ENCODE measurements at regions not wholly inside any gene's neighbourhood (a gene's known extent, or its start where the extent isn't known, plus 50 kb on each side); places are given as distances from the start of the nearest gene placed in this dataset.

GRCh38 chr1:106637566-106637965 lies 418.9 kb upstream of the PRMT6 start:
- DNase-seq, result no peak

DNA sequence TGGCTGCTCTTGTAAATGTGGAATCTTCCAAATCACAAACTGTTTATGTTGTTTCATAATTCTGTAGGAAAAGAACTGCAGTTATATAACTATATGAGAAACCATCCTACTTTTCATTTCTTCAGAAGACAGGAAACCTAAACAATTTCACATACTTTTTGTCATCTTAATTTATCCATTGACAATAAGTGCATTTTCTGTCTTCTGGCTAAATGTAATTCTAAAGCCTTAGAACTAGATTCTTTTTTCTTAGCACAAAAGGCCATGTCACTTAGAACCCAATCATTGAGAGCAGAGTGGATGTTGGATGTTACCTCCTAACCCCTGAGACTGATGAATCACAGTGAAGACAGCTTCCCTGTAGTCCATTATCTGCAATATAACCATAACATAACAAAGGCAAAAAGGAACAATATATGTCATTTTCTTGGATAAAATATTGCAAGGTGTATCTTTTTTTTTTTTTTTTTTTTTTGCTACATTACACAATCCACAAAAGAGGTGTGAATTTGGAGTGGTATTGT lies 410.2 kb upstream of the PRMT6 start:
- DNase-seq, result no peak

DNA sequence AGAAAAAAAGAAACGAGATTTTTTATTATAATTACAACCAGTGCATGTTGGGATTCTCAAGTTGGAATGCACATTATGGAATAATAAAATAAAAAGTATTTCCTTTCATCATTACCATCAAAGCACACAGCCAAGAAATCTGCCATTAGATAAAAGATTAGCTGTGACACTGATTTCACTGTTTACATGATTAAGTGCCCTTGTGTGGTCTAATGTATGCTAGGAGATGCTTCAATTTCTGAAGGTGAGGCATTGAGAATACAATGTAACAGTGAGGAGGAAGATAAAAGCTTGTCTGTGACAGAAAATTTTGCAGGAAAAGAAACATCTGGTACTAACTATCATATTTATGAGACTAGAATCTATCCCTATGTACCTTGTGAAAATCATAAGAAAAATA lies 409.7 kb upstream of the PRMT6 start:
- no peak for DNase-seq

DNA sequence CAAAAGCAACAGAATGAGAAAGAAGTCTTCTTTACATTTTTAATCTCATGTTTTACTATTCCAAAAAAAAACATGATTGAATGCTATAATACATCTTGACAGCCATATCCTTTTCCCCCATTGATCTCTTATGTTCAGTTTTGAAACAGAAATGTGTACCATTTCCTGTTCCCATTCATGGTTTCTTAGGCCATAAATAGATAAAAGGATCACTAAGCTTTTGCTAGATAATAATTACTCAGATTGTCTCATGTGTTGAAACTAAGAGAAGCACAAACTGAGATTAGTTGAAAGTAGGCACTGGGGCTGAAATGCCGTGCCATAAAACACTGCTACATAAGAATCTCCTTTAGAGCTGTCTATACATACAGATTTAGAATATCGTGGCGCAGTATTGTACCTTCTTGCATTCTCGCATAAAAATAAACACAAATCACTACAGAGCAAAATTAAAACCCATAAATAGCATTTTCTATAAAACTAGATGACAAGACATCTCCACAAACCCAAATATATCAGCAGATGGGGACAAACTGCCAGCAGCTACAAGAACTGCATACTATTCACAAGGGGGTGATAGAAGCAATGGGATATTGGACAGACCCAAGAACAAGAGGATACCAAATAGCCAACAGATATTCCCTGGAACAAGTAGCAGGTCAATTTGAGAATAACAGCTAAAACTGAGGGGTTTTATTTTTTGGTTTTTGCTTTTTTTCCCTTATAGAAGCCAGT lies 405.3 kb upstream of the PRMT6 start:
- no peak for DNase-seq

DNA sequence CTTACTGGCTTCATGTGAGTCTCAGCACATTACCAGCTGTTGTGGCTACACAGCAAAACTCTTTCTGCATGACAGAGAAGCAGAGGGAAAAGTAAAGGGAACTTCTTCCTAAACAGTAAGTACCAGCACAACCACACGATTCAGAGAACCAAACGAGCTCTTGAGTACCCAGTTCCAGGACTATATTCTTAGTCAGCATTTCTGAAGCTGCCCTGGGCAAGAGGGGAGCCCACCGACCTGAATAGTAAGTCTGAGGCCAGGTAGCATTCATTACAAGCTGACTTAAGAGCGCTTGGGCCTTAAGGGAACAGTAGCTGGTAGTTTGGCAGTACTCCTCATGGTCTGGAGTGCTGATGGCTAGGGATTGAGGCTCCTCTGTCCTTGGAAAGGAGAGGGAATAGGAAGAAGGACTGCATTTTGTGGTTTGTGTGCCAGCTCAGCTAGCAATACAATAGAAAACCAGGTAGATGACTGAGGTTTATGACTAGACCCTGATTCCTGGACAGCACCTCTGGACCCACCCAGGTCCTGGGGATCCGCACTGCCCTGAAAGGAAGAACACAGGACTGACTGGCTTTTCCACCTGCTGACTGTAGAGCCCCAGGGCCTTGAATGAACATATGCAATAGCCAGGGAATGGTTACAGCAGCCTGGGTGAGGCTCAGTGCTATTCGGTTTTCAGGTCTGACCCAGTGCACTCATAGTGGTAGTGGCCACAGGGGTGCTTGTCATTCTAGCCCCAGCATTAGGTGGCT lies 396.8 kb upstream of the PRMT6 start:
- no peak for DNase-seq

- no peak for DNase-seq
These were observed 380.9 kb upstream of the PRMT6 start for GRCh38 chr1:106675558-106675957.

GRCh38 chr1:106676021-106676420 lies 380.5 kb upstream of the PRMT6 start:
- no peak for DNase-seq

DNA sequence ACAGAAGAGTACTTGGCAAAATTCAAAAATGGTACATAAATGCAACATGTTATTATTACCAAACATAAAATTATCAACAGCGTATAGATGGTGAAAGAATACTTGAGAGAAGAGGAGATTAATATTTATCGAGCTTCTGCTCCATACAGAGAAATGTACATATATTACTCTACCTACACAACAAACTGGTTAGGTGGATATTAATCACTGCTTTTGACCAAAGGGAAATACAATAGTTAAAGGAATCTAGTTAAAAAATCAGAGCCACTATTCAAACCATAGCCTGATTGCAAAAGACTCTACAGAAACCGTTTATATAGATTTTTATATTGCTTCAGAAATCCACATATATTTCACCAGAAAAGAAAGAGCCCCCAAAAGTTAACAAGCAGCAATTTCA lies 379.3 kb upstream of the PRMT6 start:
- no peak for DNase-seq

GRCh38 chr1:106677721-106678120 lies 378.8 kb upstream of the PRMT6 start:
- no peak for DNase-seq

DNA sequence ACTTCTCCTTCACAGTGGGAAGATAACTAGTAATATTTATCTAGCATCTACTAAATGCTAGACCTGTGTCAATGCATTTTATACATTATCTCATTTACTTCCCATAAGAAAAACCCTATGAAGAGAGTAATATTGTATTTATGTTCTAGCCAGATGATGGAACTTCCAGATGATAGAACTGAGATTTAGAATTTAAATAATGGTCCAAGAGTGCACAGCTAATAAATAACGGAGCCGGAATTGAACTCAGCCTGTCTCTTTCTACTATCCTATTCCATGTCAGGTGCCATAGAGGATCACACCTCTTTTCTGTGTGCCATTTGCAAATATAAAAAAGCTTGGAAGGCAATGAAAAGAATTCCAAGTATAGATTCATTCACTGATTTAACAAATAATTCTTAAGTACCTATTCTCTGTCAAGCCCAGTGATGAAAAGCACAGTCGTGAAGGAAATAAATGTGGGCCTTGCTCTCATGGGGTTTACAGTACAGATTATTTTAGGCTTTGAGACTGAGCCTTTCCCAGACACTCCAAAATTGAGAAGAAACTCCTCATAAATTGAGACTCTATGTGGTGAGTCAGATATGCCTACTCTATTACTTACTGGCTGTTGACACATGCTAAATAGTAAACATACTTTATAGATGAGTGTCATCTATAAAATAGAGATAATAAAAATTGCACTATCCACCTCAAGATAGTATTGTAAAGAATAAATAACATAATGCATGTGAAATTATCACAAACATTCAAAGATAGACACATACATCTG lies 378.0 kb upstream of the PRMT6 start:
- no peak for DNase-seq

- no peak for DNase-seq
These were observed 376.3 kb upstream of the PRMT6 start for GRCh38 chr1:106680216-106680615.

- no peak for DNase-seq
These were observed 375.6 kb upstream of the PRMT6 start for GRCh38 chr1:106680776-106681344.

GRCh38 chr1:106681939-106682522 lies 374.4 kb upstream of the PRMT6 start:
- no peak for DNase-seq

DNA sequence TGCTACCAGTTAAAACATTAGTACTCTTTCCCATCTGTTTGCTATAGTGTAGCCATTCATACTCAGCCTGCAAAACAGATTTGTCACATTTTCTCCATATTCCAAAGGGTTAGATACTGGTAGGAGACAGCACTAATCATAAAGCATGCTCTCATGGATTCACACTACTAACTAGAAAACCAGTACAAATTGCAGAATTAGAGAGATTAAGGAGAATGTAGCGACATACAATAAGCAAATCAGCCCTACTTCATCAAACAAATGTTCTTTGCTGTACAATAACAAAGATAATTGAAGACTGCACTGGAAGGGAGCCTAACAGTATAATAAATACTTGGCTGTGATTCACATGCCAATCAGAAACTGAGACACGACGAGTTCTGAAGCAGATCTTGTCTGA lies 368.0 kb upstream of the PRMT6 start:
- no peak for DNase-seq

DNA sequence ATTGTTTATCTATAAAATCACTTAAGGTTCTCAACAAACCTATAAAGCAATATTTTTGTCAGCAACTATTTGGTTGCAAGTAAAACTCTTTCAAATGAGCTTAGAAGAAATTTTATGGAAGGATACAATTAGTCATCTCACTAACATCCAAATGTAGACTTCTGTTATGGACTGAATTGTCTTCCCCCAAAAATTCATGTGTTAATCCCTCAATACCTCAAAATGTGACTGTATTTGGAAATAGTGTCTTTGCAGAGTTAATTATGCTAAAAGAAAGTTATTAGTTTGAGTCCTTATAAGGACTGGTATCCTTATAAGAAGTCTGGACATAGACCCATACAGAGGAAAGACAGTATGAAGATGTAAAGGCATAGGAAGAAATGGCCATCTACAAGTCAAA lies 357.8 kb upstream of the PRMT6 start:
- DNase-seq, result no peak

DNA sequence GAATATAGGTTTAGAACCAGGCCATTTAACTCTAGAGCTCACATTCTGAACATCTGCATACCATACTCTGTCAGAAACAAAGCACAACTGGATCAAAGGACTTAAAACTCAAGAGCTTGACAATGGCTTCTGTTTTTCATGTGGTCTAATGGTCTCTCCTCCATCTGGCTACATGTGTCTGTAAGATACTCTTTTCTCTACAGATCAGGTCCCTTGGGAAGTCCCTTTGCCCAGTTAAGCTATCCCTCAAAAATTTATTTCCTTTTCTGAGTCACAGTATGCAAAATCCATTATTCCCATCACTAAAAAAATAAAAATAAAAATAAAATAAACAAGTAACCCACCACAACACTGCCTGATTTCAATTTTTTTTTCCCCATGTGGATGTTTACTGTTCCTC lies 357.0 kb upstream of the PRMT6 start:
- DNase-seq, result no peak

DNA sequence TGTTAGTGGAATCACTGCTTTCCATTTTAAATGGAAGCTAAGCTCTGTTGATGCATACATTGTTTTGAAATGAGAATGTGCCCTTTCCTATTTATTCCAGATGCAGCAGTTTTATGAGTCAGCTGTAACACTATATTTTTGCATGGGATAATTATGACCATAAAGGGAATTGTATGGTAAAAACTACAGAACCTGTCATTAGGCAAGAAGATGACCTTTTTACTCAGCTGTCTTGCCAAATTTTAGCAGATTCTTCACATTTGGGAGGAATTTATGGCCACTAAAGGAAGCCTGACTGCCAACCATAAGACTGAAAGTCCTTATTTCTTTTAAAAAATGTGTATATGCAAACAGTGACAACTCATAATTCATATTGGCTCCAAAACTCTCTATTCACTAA lies 356.3 kb upstream of the PRMT6 start:
- DNase-seq, result no peak

DNA sequence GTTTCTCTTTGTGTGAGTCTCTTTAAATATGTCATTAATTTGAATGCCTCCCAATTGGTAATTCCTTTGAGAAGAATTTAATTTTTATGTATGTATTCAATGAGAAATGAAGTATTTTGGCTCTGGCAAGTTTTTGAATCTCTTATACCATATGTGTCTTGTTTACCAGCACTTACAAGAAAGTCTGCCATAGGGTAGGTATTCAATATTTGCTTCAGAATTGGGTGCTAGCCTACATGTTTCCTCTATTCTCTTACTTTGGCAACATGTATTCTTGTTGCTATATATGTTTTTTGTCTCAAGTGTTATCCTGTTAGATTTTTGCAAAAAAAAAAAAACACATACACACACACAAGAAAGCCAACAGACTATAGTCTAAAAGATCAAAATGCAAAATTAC lies 350.5 kb upstream of the PRMT6 start:
- no peak for DNase-seq

GRCh38 chr1:106717591-106717990 lies 338.9 kb upstream of the PRMT6 start:
- DNase-seq, result no peak

GRCh38 chr1:106721790-106722189 lies 334.7 kb upstream of the PRMT6 start:
- no peak for DNase-seq

GRCh38 chr1:106722466-106722865 lies 334.0 kb upstream of the PRMT6 start:
- no peak for DNase-seq

GRCh38 chr1:106727171-106727570 lies 329.3 kb upstream of the PRMT6 start:
- DNase-seq, result no peak
